ENCODE measurements at regions not wholly inside any gene's neighbourhood (a gene's known extent, or its start where the extent isn't known, plus 50 kb on each side); places are given as distances from the start of the nearest gene placed in this dataset.

DNA sequence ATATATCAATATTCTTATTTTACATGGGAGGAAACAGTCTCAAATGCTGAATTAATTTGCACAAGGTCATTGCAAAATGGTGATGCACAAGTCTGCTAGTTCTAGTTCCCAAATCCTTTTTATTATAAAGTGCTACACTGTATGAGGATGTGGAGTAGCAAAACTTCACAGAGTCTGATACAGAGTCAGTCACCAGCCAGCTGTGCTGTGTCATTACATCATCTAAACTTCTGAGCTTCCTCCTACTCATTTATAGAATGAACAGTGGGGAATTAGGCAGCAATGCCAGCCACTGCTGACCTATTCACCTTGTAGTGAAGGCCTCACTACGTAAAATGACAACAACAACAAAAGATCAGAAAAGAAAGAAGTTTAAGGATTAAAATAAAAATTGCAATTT lies 357.8 kb downstream of the TMEM167A start:
- TF ChIP-seq CTCF (IDR thresholded peaks at IDR 0.05; ENCODE audit: low read depth, low read length, missing input control): no peak
- TF ChIP-seq JUND (IDR thresholded peaks at IDR 0.05): no peak
- TF ChIP-seq, protein P1, sequence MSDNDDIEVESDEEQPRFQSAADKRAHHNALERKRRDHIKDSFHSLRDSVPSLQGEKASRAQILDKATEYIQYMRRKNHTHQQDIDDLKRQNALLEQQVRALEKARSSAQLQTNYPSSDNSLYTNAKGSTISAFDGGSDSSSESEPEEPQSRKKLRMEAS (IDR thresholded peaks at IDR 0.05): no peak
- TF ChIP-seq TAF1 (conservative IDR thresholded peaks at IDR 0.05): no peak
- no peak for TF ChIP-seq YY1 (IDR thresholded peaks at IDR 0.05)
- TF ChIP-seq REST (IDR thresholded peaks at IDR 0.05): no peak
- TF ChIP-seq ATF3 (IDR thresholded peaks at IDR 0.05): no peak
- TF ChIP-seq EGR1 (IDR thresholded peaks at IDR 0.05; ENCODE audit: low read depth in 2 of 2): no peak
- TF ChIP-seq RXRA (IDR thresholded peaks at IDR 0.05): no peak
- no peak for TF ChIP-seq RAD21 (IDR thresholded peaks at IDR 0.05)
